ENCODE measurements at regions not wholly inside any gene's neighbourhood (a gene's known extent, or its start where the extent isn't known, plus 50 kb on each side); places are given as distances from the start of the nearest gene placed in this dataset.

DNA sequence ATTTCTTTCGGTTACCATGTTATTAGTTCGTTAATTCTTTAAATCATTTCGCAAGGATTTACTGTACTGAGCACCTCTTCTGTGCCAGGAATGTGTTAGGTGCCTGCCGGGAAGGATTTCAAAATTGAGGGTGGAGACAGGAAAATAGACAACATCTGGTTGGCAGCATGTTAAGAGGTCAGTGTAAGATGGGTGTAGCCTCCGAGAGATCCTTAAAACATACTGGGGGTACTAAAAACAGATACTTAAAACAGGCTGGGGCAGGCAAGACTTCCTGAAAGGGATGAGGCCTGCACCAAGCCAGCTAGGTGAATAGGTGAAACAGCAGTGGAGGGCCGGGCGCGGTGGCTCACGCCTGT, 178.0 kb upstream of the SGK1 start:
- DNase-seq (ENCODE audit: low read depth), result no peak
- H3K4me3 ChIP-seq (ENCODE audit: low read length), result no peak overlapping the region
- TF ChIP-seq, protein P1, sequence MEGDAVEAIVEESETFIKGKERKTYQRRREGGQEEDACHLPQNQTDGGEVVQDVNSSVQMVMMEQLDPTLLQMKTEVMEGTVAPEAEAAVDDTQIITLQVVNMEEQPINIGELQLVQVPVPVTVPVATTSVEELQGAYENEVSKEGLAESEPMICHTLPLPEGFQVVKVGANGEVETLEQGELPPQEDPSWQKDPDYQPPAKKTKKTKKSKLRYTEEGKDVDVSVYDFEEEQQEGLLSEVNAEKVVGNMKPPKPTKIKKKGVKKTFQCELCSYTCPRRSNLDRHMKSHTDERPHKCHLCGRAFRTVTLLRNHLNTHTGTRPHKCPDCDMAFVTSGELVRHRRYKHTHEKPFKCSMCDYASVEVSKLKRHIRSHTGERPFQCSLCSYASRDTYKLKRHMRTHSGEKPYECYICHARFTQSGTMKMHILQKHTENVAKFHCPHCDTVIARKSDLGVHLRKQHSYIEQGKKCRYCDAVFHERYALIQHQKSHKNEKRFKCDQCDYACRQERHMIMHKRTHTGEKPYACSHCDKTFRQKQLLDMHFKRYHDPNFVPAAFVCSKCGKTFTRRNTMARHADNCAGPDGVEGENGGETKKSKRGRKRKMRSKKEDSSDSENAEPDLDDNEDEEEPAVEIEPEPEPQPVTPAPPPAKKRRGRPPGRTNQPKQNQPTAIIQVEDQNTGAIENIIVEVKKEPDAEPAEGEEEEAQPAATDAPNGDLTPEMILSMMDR (conservative IDR thresholded peaks at IDR 0.05; ENCODE audit: low read depth, low read length), result no peak

DNA sequence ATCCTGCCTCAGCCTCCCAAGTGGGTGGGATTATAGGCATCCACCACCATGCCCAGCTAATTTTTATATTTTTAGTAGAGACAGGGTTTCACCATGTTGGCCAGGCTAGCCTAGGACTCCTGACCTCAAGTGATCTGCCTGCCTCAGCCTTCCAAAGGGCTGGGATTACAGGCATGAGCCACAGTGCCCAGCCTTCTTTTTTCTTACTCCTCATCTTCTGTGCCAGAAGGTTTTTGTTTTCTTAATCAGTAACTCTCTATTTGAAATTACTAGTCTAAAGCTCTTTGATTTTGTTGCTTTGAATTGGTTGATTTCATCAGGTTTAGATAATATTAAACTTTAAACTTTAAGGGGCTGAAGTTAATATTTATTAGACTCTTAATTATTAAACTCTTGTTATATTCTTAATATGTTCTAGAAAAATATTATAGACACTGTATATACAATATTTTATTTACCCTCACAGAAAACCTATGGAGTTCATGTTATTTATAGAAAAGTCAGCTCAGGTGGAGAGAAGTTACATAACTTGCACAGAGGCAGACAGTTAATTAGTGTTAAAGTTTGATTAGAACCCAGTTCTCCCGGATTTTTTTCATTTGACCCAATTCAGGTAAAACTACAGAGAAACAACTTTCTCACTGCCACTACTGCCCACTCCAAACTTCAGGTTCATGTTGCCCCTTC, 177.4 kb upstream of the SGK1 start:
- TF ChIP-seq, protein P1 (conservative IDR thresholded peaks at IDR 0.05; ENCODE audit: low read depth, low read length), result no peak
- no peak for DNase-seq (ENCODE audit: low read depth)
- no peak overlapping the region for H3K4me3 ChIP-seq (ENCODE audit: low read length)

DNA sequence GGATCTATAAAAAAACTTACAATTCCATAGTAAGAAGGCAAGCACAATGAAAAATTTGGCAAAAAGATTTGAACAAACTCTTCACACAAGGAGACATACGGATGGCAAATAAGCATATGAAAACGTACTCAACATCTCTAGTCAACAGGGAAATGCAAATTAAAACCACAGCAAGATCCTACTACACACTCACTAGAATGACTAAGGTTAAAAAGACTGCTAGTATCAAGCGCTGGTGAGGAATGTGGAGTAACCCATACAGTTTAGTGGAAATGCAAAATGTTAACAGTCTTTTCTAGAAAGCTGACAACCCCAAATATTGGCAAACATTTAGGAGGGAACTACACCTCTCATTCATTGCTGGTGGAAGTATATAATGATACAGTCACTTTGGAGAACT, 175.9 kb upstream of the SGK1 start:
- no peak for DNase-seq (ENCODE audit: low read depth)
- H3K4me3 ChIP-seq (ENCODE audit: low read length), result no peak overlapping the region
- TF ChIP-seq, protein P1 (conservative IDR thresholded peaks at IDR 0.05; ENCODE audit: low read depth, low read length), result no peak

DNA sequence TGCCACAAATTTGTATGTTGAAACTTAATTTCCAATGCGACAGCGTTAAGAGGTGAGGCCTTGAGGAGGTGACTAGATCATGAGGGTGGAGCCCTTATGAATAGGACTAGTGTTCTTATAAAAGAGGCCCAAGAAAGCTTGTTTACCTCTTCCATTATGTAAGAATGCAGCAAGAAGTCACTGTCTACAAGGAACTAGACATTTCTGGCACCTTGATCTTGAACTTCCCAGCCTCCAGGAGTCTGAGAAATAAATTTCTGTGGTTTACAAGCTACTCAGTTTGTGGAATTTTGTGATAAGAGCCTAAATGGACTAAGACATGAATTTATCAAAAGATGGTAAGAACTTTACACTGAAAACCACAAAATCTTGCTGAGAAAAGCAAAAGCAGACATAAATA, 173.6 kb upstream of the SGK1 start:
- no peak for DNase-seq (ENCODE audit: low read depth)
- TF ChIP-seq, protein P1 (conservative IDR thresholded peaks at IDR 0.05; ENCODE audit: low read depth, low read length), result no peak

DNA sequence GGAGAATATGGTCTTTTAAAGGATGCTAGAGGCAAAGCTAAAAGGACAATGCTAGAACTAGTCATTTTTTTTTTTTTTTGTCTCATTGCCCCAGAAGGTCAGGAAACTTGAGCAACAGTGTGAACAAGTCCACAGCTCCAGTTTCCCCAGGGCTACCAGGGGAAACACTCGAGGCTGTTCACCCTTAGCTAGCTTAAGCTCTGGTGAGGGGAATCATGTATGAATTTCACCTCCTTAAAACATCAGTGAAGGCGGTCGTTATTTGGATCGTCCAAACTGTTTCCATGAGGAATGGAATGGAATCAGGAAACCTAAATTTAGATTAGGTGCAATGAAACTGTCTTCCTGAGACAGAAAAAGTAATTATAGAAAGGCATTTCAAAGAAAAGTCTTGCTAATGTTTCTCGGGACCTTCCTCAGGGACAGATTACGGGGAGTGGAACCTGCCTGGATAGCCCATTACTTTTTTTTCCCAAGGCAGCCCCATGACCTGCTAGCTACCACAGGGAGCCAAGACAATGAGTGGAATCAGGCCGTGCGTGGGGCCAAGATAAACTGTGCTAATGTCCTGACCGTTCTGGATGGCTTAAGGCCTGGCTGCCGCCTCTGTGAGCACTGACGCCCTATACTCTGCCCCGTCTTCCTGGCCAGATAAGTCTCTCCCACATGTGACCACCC, 164.8 kb upstream of the SGK1 start:
- TF ChIP-seq, protein P1 (conservative IDR thresholded peaks at IDR 0.05; ENCODE audit: low read depth, low read length), result no peak
- no peak overlapping the region for H3K4me3 ChIP-seq (ENCODE audit: low read length)
- DNase-seq (ENCODE audit: low read depth), result no peak

More for the DNA sequence above, 173.6 kb upstream of the SGK1 start:
- H3K4me3 ChIP-seq (ENCODE audit: low read length), result no peak overlapping the region

DNA sequence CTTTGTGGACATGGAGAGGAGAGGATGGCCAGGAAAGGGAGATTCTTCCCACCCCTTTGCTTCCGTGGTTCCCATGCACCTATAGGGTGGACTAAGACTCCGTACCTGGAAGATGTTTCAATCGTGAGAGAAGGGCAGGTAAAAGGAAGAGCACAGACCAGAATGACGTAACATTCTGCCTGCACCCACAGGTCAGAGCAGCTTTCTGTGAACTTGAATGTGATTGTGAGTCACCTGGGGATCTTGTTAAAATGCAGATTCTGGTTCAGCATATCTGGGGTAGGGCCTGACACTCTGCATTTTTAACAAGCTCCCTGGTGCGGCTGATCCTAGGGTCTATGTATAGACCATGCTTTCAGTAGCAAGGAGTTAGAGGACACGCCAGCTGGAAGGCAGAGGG, 164.1 kb upstream of the SGK1 start:
- no peak overlapping the region for H3K4me3 ChIP-seq (ENCODE audit: low read length)
- TF ChIP-seq, protein P1 (conservative IDR thresholded peaks at IDR 0.05; ENCODE audit: low read depth, low read length), result no peak
- DNase-seq (ENCODE audit: low read depth), result no peak

DNA sequence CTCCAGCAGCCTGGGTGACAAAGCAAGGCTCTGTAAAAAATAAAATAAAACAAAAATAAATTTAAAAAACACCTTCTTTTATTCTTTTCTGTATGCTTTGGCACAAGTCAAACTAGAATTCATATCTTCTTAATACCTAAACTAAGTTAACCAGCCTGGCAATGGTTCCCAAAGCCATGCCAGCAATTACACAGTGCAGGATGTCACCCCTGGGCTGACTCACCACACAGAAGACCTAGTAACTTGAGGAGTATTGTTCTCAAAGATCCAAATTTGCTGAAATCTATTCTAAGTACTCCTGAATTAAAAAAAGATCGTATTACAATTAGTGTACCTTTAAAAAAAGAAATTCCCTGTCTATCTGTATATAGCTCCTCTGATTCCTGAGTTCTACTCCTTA, 162.7 kb upstream of the SGK1 start:
- TF ChIP-seq, protein P1 (conservative IDR thresholded peaks at IDR 0.05; ENCODE audit: low read depth, low read length), result no peak
- H3K4me3 ChIP-seq (ENCODE audit: low read length), result no peak overlapping the region
- no peak for DNase-seq (ENCODE audit: low read depth)

All from retinal pigment epithelial cell (primary cell).